ENCODE measurements at regions not wholly inside any gene's neighbourhood (a gene's known extent, or its start where the extent isn't known, plus 50 kb on each side); places are given as distances from the start of the nearest gene placed in this dataset.

- TF ChIP-seq, protein P1, sequence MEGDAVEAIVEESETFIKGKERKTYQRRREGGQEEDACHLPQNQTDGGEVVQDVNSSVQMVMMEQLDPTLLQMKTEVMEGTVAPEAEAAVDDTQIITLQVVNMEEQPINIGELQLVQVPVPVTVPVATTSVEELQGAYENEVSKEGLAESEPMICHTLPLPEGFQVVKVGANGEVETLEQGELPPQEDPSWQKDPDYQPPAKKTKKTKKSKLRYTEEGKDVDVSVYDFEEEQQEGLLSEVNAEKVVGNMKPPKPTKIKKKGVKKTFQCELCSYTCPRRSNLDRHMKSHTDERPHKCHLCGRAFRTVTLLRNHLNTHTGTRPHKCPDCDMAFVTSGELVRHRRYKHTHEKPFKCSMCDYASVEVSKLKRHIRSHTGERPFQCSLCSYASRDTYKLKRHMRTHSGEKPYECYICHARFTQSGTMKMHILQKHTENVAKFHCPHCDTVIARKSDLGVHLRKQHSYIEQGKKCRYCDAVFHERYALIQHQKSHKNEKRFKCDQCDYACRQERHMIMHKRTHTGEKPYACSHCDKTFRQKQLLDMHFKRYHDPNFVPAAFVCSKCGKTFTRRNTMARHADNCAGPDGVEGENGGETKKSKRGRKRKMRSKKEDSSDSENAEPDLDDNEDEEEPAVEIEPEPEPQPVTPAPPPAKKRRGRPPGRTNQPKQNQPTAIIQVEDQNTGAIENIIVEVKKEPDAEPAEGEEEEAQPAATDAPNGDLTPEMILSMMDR (IDR thresholded peaks at IDR 0.05) = no peak
- DNase-seq (ENCODE audit: extremely low spot score, unreplicated experiment) = no peak
- H3K4me3 Mint-ChIP-seq (ENCODE audit: unreplicated experiment) = no peak overlapping the region
- H3K9me3 Mint-ChIP-seq (ENCODE audit: unreplicated experiment) = peaks cover 14% of the 10 kb centered on the region
- peaks cover 2% of the 10 kb centered on the region for H3K36me3 Mint-ChIP-seq (ENCODE audit: unreplicated experiment)
- H3K4me1 Mint-ChIP-seq (ENCODE audit: unreplicated experiment) = peaks cover 82% of the 10 kb centered on the region
- H3K27me3 Mint-ChIP-seq (ENCODE audit: unreplicated experiment) = no peaks in the 10 kb centered on the region
- H3K27ac Mint-ChIP-seq (ENCODE audit: unreplicated experiment) = peak overlapping the region; percentile 95
These were observed 94.5 kb upstream of the FN1 start for GRCh38 chr2:215530191-215530968.

DNA sequence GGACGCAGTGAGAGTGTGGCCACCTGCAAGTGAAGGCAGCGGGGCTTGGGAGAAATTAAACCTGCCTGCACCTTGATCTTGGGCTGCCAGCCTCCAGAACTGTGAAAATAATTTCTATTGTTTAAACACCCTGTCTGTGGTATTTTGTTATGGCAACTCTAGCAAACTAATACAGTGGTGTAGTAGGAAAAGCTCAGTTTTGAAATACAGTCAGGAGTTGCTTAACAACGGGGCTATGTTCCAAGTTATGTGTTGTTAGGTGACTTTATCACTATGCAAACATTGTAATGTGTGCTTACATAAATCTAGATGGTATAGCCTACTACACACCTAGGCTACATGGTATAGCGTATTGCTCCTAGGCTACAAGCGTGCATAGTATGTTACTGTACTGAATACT is 93.4 kb upstream of the FN1 start:
- peaks cover 17% of the 10 kb centered on the region for H3K9me3 Mint-ChIP-seq (ENCODE audit: unreplicated experiment)
- TF ChIP-seq, protein P1 (IDR thresholded peaks at IDR 0.05) = no peak
- H3K4me3 Mint-ChIP-seq (ENCODE audit: unreplicated experiment) = no peak overlapping the region
- no peaks in the 10 kb centered on the region for H3K27me3 Mint-ChIP-seq (ENCODE audit: unreplicated experiment)
- H3K4me1 Mint-ChIP-seq (ENCODE audit: unreplicated experiment) = peaks cover 73% of the 10 kb centered on the region
- peaks cover 2% of the 10 kb centered on the region for H3K36me3 Mint-ChIP-seq (ENCODE audit: unreplicated experiment)
- DNase-seq (ENCODE audit: extremely low spot score, unreplicated experiment) = no peak
- peak overlapping the region; percentile 95 for H3K27ac Mint-ChIP-seq (ENCODE audit: unreplicated experiment)

DNA sequence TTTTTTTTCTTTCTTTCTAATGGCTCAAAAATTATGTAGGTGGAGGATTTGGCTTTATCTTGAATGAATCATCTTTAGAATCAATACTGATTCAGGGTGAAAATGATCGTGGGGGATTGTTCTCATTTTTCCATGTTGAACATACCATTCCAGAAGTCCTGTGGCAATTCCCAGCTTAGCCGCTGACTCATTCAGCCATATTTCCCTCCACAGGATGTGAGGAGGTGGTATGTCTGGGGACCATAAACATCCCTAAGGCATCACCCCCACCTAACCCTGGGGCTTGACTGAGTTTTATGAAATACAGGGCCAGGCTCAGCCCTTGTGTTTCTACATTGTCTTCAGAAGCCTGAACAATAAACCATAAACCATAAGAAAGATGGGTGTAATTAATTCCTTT is 92.7 kb upstream of the FN1 start:
- Mint-ChIP-seq H3K36me3 (ENCODE audit: unreplicated experiment) (peaks cover 2% of the 10 kb centered on the region), H3K4me3 (ENCODE audit: unreplicated experiment) (no peak overlapping the region), H3K9me3 (ENCODE audit: unreplicated experiment) (peaks cover 19% of the 10 kb centered on the region), H3K27me3 (ENCODE audit: unreplicated experiment) (no peaks in the 10 kb centered on the region), H3K4me1 (ENCODE audit: unreplicated experiment) (peaks cover 73% of the 10 kb centered on the region), H3K27ac (ENCODE audit: unreplicated experiment) (peak overlapping the region; percentile 95)
- DNase-seq (ENCODE audit: extremely low spot score, unreplicated experiment) = no peak
- TF ChIP-seq, protein P1 (IDR thresholded peaks at IDR 0.05) = no peak

- DNase-seq (ENCODE audit: extremely low spot score, unreplicated experiment) = no peak
- H3K9me3 Mint-ChIP-seq (ENCODE audit: unreplicated experiment) = peaks cover 12% of the 10 kb centered on the region
- TF ChIP-seq, protein P1 (IDR thresholded peaks at IDR 0.05) = no peak
- no peaks in the 10 kb centered on the region for H3K36me3 Mint-ChIP-seq (ENCODE audit: unreplicated experiment)
- peaks cover 67% of the 10 kb centered on the region for H3K4me1 Mint-ChIP-seq (ENCODE audit: unreplicated experiment)
- H3K27me3 Mint-ChIP-seq (ENCODE audit: unreplicated experiment) = no peaks in the 10 kb centered on the region
- peak overlapping the region; percentile 95 for H3K27ac Mint-ChIP-seq (ENCODE audit: unreplicated experiment)
- H3K4me3 Mint-ChIP-seq (ENCODE audit: unreplicated experiment) = no peak overlapping the region
These were observed 91.9 kb upstream of the FN1 start for GRCh38 chr2:215527736-215528135.

DNA sequence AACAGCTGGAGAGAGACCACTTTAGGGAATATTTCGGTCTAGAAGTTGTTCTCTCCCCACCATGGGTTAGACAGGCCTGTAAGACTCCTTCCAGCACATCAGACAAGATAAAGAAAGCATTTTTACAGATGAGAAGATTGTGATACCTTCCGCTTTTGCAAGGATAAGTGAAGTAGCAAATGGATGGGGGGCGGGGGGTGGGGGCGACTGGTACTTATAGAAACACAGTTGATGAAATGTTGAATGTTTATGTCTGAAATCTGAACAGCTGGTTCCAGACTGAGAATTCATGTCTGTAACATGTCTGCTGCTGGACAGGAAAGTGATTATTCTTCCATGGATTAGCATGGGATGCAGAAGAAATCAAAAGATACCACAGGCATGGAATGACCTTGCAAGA is 90.5 kb upstream of the FN1 start:
- no peaks in the 10 kb centered on the region for H3K36me3 Mint-ChIP-seq (ENCODE audit: unreplicated experiment)
- no peak overlapping the region for H3K4me3 Mint-ChIP-seq (ENCODE audit: unreplicated experiment)
- peak overlapping the region; percentile 95 for H3K27ac Mint-ChIP-seq (ENCODE audit: unreplicated experiment)
- H3K4me1 Mint-ChIP-seq (ENCODE audit: unreplicated experiment) = peaks cover 64% of the 10 kb centered on the region
- TF ChIP-seq, protein P1 (IDR thresholded peaks at IDR 0.05) = no peak
- H3K27me3 Mint-ChIP-seq (ENCODE audit: unreplicated experiment) = no peaks in the 10 kb centered on the region
- H3K9me3 Mint-ChIP-seq (ENCODE audit: unreplicated experiment) = peaks cover 9% of the 10 kb centered on the region
- DNase-seq (ENCODE audit: extremely low spot score, unreplicated experiment) = no peak
